ENCODE measurements at regions not wholly inside any gene's neighbourhood (a gene's known extent, or its start where the extent isn't known, plus 50 kb on each side); places are given as distances from the start of the nearest gene placed in this dataset.

GRCh38 chr2:15738943-15739342 lies 147.3 kb downstream of the DDX1 start:
- TF ChIP-seq POLR2AphosphoS5 (IDR thresholded peaks at IDR 0.05) (no peak), CTCF (IDR thresholded peaks at IDR 0.05) (no peak), POLR2A (IDR thresholded peaks at IDR 0.05) (no peak)
